A673 (cell line): ENCODE measurements at regions not wholly inside any gene's neighbourhood (a gene's known extent, or its start where the extent isn't known, plus 50 kb on each side); places are given as distances from the start of the nearest gene placed in this dataset.

Experiments used
- BruUV-seq: library from RNA; stranded (reverse); fragments of 400-500 nt; replicated peaks from 2 replicates; lab custom pipeline; 2021; lab: Mats Ljungman, UMichigan
- CTCF ChIA-PET: fragments of 300-600 bp; sonication (Branson Sonifier 250); formaldehyde crosslinking; loops from one replicate; lab custom pipeline; 2022; ENCODE audit warnings: antibody characterized with exemption; lab: Charles Lee
- POLR2A ChIA-PET: fragments of 300-600 bp; sonication (Branson Sonifier 250); formaldehyde crosslinking; loops from one replicate; lab custom pipeline; 2022; ENCODE audit warnings: antibody characterized with exemption; ENCODE audit not compliant: low non-redundant PET; lab: Charles Lee
- DNase-seq: peaks from one replicate; pipeline ENCODE4 v3.0.0-alpha.2; 2015; ENCODE audit warnings: low spot score
- H3K27ac ChIP-seq: fragments of 200-600 bp; sonication (generic); 2 replicates; pipeline ENCODE4 v1.5.1; 2016; ENCODE audit warnings: mixed run types, low read depth, mild to moderate bottlenecking, mixed read lengths, antibody characterized with exemption, low read length; ENCODE audit not compliant: poor library complexity, severe bottlenecking
- H3K27me3 ChIP-seq: fragments of 200-600 bp; sonication (generic); replicated peaks from 2 replicates; pipeline ENCODE4 v1.6.1; 2017; ENCODE audit warnings: mixed run types, low read depth, mild to moderate bottlenecking, mixed read lengths, antibody characterized with exemption, low read length; ENCODE audit not compliant: insufficient read depth, poor library complexity
- H3K36me3 ChIP-seq: fragments of 200-600 bp; sonication (generic); 2 replicates; pipeline ENCODE4 v1.6.1; 2016; ENCODE audit warnings: mixed run types, mild to moderate bottlenecking, mixed read lengths, antibody characterized with exemption, low read length; ENCODE audit not compliant: insufficient read depth, poor library complexity, severe bottlenecking
- H3K4me1 ChIP-seq: fragments of 200-600 bp; sonication (generic); 2 replicates; pipeline ENCODE4 v1.6.1; 2017; ENCODE audit warnings: mixed run types, mild to moderate bottlenecking, mixed read lengths, antibody characterized with exemption, low read length; ENCODE audit not compliant: insufficient read depth, poor library complexity, severe bottlenecking
- H3K4me3 ChIP-seq: fragments of 200-600 bp; sonication (generic); 2 replicates; pipeline ENCODE4 v1.5.1; 2016; ENCODE audit warnings: low read depth, mixed run types, mild to moderate bottlenecking, mixed read lengths, low read length; ENCODE audit not compliant: poor library complexity, severe bottlenecking
- H3K9me3 ChIP-seq: fragments of 200-600 bp; sonication (generic); 2 replicates; pipeline ENCODE4 v1.6.1; 2016; ENCODE audit warnings: mixed run types, low read depth, mild to moderate bottlenecking, mixed read lengths, antibody characterized with exemption, low read length; ENCODE audit not compliant: poor library complexity, severe bottlenecking
- EZH2 ChIP-seq: fragments of 200-600 bp; sonication (generic); IDR thresholded peaks from 2 replicates; pipeline ENCODE4 v1.6.1; 2017; ENCODE audit warnings: borderline replicate concordance, low read depth, mild to moderate bottlenecking, mixed read lengths, antibody characterized with exemption, low read length; ENCODE audit not compliant: poor library complexity, severe bottlenecking
- intact Hi-C: fragments of 100-400 bp; cut with micrococcal nuclease; formaldehyde crosslinking; loops from one replicate; pipeline ENCODE4 v1.10.0; 2022; ENCODE audit not compliant: unreplicated experiment
- TF ChIP-seq, protein P1 (sequence below): fragments of 300-800, 200-600 bp; sonication (generic); conservative IDR thresholded peaks from 2 replicates; pipeline ENCODE4 v1.5.1; 2017; ENCODE audit warnings: low read depth, mild to moderate bottlenecking, antibody characterized with exemption, low read length, moderate library complexity, mixed read lengths

DNA sequence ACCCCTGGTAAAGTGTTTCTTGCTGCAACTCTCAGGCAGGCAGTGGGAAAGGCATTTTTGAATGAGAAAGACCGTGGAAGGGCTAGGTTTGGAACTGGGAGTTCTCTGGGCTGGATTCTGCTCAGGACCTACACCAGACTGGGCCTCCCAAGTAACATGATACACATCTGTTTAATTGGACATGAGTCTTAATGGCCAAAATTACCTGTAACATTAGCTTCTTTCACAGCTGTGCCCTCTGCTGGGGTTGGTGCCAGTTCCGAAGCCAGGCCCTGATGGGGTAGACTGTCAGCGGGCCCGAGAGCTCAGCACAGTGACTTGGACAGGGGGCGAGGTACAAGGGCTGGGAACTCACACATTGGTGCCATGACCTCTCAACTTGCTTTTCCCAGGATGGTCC, 118.9 kb upstream of the IRX3 start:
- DNase-seq = no peak
- TF ChIP-seq, protein P1, sequence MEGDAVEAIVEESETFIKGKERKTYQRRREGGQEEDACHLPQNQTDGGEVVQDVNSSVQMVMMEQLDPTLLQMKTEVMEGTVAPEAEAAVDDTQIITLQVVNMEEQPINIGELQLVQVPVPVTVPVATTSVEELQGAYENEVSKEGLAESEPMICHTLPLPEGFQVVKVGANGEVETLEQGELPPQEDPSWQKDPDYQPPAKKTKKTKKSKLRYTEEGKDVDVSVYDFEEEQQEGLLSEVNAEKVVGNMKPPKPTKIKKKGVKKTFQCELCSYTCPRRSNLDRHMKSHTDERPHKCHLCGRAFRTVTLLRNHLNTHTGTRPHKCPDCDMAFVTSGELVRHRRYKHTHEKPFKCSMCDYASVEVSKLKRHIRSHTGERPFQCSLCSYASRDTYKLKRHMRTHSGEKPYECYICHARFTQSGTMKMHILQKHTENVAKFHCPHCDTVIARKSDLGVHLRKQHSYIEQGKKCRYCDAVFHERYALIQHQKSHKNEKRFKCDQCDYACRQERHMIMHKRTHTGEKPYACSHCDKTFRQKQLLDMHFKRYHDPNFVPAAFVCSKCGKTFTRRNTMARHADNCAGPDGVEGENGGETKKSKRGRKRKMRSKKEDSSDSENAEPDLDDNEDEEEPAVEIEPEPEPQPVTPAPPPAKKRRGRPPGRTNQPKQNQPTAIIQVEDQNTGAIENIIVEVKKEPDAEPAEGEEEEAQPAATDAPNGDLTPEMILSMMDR = no peak
- no peak for TF ChIP-seq EZH2
- Histone ChIP-seq H3K36me3 (no peaks in the 10 kb centered on the region), H3K4me1 (no peaks in the 10 kb centered on the region), H3K4me3 (no peak overlapping the region), H3K27ac (no peak overlapping the region), H3K9me3 (no peaks in the 10 kb centered on the region), H3K27me3 (no peaks in the 10 kb centered on the region)
- POLR2A ChIA-PET = no interaction called here
- intact Hi-C loops = no loop called here
- BruUV-seq = no TSS peak
- CTCF ChIA-PET = no interaction called here

DNA sequence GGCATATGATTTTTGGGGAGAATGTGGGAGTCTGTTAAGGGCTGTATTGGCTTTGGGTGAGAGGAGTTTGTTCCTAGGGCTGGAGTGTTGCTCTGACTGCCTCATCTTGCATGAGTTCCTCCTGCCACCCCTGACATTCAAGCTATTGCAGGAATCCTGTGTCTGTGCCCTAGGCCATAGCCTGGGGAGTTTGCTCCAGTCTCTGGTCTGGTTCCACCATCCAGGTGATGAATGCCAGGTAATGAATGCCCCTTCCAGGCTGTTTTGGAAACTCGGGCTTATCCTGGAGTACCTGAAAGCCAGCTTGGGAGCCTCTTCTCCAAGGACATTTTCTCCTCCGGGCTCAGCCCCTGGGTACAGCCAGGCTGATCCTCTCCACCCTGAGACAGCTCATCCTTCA, 117.0 kb upstream of the IRX3 start:
- no TSS peak for BruUV-seq
- H3K4me1 ChIP-seq = no peaks in the 10 kb centered on the region
- no peak overlapping the region for H3K4me3 ChIP-seq
- H3K27ac ChIP-seq = no peak overlapping the region
- TF ChIP-seq, protein P1 = no peak
- no peak for TF ChIP-seq EZH2
- intact Hi-C loops = no loop called here
- no peaks in the 10 kb centered on the region for H3K27me3 ChIP-seq
- H3K9me3 ChIP-seq = no peaks in the 10 kb centered on the region
- ChIA-PET POLR2A (no interaction called here), CTCF (no interaction called here)
- no peaks in the 10 kb centered on the region for H3K36me3 ChIP-seq
- no peak for DNase-seq

DNA sequence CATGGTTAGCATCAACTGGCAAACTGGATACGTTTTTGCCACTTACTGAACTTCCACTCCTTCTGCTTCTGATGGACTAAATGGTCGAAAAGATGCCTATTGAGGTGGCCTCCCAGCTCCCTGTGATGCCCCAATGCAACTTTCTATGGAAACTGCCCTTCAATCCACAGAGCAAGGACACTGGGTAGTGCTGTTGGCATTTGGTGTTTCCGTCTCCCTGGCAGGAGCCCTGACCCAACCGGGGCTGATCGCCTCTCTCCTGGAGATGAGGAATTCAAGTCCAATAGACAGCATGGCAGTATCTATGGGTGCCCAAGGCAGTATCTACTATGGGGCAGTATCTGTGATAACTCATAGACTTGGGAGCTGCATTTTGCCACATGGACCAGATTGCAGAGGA, 116.3 kb upstream of the IRX3 start:
- CTCF ChIA-PET = interaction anchor here (0.5 kb wide), 1 partner anchor 304 kb away, joined by 4 read pairs; no protein-coding TSS in a partner anchor
- Histone ChIP-seq H3K27ac (no peak overlapping the region), H3K27me3 (no peaks in the 10 kb centered on the region), H3K4me1 (no peaks in the 10 kb centered on the region), H3K9me3 (no peaks in the 10 kb centered on the region), H3K4me3 (no peak overlapping the region), H3K36me3 (no peaks in the 10 kb centered on the region)
- intact Hi-C loops = no loop called here
- TF ChIP-seq, protein P1 = no peak
- TF ChIP-seq EZH2 = no peak
- no peak for DNase-seq
- POLR2A ChIA-PET = no interaction called here
- BruUV-seq = no TSS peak
